Activated T-cell treated with anti-CD3 and anti-CD28 coated beads for 1 hour (primary cell): ENCODE measurements at regions not wholly inside any gene's neighbourhood (a gene's known extent, or its start where the extent isn't known, plus 50 kb on each side); places are given as distances from the start of the nearest gene placed in this dataset.
"Not testable (repeated sequence)": the region's sequence is repeated elsewhere in the genome, so short reads cannot be mapped to it uniquely, and the experiment has no call there.

Experiments used
- DNase-seq: peaks from one replicate; pipeline ENCODE4 v3.0.0-alpha.2; 2020; ENCODE audit warnings: low read depth

- DNase-seq = no peak
These were observed 492.1 kb upstream of the SLC39A10 start for GRCh38 chr2:195164930-195165329.

GRCh38 chr2:195162918-195163317 lies 494.1 kb upstream of the SLC39A10 start:
- DNase-seq = no peak

GRCh38 chr2:195162194-195162593 lies 494.8 kb upstream of the SLC39A10 start:
- no peak for DNase-seq

GRCh38 chr2:195160963-195161362 lies 496.1 kb upstream of the SLC39A10 start:
- DNase-seq = no peak

- DNase-seq = no peak
These were observed 505.3 kb upstream of the SLC39A10 start for GRCh38 chr2:195151711-195152110.

GRCh38 chr2:195150819-195151218 lies 506.2 kb upstream of the SLC39A10 start:
- no peak for DNase-seq

- no peak for DNase-seq
These were observed 509.0 kb upstream of the SLC39A10 start for GRCh38 chr2:195148004-195148403.

- no peak for DNase-seq
These were observed 510.1 kb upstream of the SLC39A10 start for GRCh38 chr2:195146761-195147541.

- DNase-seq = no peak
These were observed 518.6 kb upstream of the SLC39A10 start for GRCh38 chr2:195138435-195138834.

- DNase-seq = not testable (repeated sequence)
These were observed 531.1 kb upstream of the SLC39A10 start for GRCh38 chr2:195125889-195126288.

GRCh38 chr2:195124391-195125079 lies 532.5 kb upstream of the SLC39A10 start:
- no peak for DNase-seq

- no peak for DNase-seq
These were observed 534.4 kb upstream of the SLC39A10 start for GRCh38 chr2:195122653-195123052.

GRCh38 chr2:195121341-195121740 lies 535.7 kb upstream of the SLC39A10 start:
- no peak for DNase-seq

GRCh38 chr2:195119231-195119630 lies 537.8 kb upstream of the SLC39A10 start:
- DNase-seq = no peak

GRCh38 chr2:195118276-195118675 lies 538.8 kb upstream of the SLC39A10 start:
- no peak for DNase-seq

GRCh38 chr2:195117011-195117410 lies 540.0 kb upstream of the SLC39A10 start:
- DNase-seq = no peak

GRCh38 chr2:195115738-195116137 lies 541.3 kb upstream of the SLC39A10 start:
- no peak for DNase-seq

- no peak for DNase-seq
These were observed 548.8 kb upstream of the SLC39A10 start for GRCh38 chr2:195108182-195108581.

GRCh38 chr2:195106681-195107380 lies 550.2 kb upstream of the SLC39A10 start:
- no peak for DNase-seq

- no peak for DNase-seq
These were observed 551.4 kb upstream of the SLC39A10 start for GRCh38 chr2:195105581-195105980.

GRCh38 chr2:195094330-195094729 lies 562.7 kb upstream of the SLC39A10 start:
- no peak for DNase-seq

GRCh38 chr2:195092341-195092740 lies 564.7 kb upstream of the SLC39A10 start:
- DNase-seq = no peak

- DNase-seq = not testable (repeated sequence)
These were observed 584.2 kb upstream of the SLC39A10 start for GRCh38 chr2:195072806-195073205.
